Hematopoietic multipotent progenitor cell treated with erythropoietin and hydrocortisone succinate and interleukin-3 and kit ligand, for 6 days (in vitro differentiated cells): ENCODE measurements at regions not wholly inside any gene's neighbourhood (a gene's known extent, or its start where the extent isn't known, plus 50 kb on each side); places are given as distances from the start of the nearest gene placed in this dataset.

ENCODE experiments used
- DNase-seq: peaks from one replicate; pipeline ENCODE4 v3.0.0-alpha.2; 2015

DNA sequence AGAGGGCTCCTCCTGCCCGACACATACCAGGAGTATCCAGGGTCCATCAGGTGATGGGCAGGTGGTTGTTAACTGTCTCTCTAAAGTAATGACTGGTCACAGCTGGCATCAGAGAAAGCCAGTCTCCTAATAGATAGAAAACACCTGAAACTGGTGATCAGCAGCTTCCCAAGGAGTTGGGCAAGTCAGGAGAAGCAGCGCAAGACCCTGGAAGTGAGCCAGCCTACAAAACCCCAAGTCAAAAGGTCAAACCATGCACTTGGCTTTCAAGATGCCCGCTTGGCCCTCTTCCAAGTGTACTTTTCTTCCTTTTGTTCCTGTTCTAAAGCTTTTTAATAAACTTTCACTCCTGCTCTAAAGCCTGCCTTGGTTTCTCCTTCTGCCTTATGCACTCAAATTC lies 815.2 kb downstream of the DCDC2C start:
- no peak for DNase-seq

DNA sequence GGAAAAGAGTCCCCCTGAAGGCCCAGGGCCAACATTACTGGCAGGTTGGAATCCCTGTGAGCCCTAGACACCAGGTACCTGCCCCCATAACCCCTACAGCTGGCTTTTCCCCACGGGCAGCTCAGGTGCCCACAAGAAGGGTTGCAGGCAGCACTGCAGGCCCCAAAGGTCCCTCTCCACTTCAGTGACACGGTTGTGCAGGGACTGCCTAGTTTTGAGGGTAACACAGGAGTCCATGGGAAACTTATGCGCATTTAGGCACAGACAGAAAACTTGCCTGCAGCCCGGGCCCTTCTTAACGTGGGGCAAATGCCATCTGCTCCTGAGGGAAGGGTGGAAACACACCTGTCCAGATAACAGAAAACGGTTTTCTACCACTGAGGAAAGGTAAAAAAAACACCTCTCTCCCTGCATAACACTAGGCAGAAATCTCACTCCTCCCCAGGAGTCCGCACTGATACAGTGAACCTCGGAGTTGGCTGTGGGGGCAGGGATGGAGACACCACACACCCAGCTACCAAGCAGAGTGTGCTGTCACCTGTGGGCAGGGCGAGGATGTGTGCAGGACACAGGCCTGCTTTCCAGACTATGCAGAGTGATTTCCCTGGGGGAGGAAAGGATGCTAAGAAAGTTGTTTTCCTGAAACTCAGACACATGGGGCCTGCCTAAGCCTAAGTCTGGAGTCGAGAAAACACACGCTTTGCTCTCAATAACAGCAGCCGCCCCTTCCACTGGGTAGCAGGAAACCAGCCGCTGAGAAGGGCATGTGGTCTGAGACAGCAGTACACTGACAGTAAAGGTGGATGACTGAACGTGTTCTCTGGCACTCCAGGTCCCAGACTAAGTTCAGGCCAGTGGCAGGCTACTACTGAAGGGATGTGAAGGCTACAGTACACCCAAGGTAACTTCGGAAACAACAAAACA lies 819.4 kb downstream of the DCDC2C start:
- DNase-seq: no peak

DNA sequence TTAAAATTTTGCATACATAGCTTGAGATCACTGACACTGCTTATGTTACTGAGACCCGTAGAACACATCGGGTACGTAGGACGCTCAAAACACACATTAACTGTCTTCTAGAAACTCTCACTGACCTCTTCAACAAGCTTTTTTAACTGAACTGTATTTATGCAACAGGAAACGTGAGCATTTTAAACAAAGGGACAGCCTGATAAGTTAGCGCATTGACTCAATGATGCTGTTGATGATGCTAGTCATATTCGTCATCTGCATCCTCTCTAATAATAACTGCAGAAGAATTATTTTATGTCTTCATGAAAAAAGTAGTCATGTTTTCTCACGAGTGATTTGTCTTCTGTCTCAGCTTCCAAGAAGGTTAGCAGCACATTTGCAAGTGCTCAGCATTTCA lies 824.0 kb downstream of the DCDC2C start:
- DNase-seq: no peak

GRCh38 chr2:4528246-4528645 lies 824.9 kb downstream of the DCDC2C start:
- no peak for DNase-seq

DNA sequence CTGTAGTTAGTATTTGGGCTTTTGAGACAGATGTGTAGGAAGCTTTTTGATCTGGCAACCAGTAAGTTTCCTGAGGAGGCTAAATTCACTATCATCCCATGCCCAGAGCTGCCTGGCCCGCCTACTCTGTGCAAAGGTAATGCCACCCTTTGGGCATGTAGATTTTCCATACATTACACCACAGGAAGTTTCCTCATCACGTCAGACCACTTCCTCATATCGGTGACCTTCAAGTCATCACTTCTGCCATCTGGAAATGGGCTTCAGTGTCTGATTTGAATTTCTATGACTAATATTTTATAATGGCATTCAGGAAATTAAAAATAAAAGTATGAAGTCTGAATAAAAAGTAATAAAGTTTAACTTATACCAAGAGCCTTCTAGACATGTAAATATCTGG lies 825.4 kb downstream of the DCDC2C start:
- no peak for DNase-seq

GRCh38 chr2:4529738-4530137 lies 826.4 kb downstream of the DCDC2C start:
- DNase-seq: no peak

GRCh38 chr2:4530231-4530630 lies 826.9 kb downstream of the DCDC2C start:
- DNase-seq: no peak

DNA sequence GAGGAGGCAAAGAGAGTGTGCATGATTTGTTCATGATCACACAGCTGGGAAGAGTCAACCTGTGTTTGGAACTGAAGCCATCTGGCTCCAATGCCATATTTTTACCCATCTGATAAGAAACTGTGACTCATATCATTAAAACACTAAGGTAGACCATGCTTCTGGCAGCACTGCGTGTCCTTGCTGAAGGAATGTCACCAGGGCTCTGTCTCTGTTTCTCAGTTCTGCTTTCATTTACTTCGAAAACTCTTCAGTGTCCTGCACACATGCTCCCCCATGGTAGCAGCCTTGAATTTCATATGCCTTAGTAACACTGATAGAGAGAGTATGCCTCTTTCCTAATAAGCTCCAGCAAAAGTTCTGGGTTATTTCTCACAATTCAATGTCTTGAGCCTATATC lies 830.4 kb downstream of the DCDC2C start:
- no peak for DNase-seq

- DNase-seq: no peak
These were observed 835.7 kb downstream of the DCDC2C start for GRCh38 chr2:4539121-4539520.

GRCh38 chr2:4549666-4550210 lies 846.4 kb downstream of the DCDC2C start:
- no peak for DNase-seq

- no peak for DNase-seq
These were observed 848.5 kb downstream of the DCDC2C start for GRCh38 chr2:4551691-4552474.

DNA sequence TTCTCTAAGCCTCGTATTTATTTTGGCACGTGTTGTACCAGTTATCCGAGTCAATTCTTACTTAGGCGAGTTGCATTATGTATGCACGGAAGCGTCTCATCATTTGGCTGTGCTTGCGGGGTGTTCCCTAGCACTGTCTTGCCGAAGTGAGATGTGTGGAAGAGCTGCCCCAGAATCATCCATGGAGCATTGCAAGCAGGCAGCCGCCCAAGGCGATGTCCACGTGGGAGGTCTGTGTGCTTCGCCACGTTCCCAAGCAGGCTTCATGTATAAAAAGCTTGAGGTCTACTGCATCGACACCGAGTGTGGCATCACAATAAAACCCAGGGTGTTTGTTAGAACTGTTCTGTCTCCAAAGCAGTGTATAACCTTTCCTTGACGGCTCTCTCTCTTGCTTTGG lies 849.9 kb downstream of the DCDC2C start:
- no peak for DNase-seq

DNA sequence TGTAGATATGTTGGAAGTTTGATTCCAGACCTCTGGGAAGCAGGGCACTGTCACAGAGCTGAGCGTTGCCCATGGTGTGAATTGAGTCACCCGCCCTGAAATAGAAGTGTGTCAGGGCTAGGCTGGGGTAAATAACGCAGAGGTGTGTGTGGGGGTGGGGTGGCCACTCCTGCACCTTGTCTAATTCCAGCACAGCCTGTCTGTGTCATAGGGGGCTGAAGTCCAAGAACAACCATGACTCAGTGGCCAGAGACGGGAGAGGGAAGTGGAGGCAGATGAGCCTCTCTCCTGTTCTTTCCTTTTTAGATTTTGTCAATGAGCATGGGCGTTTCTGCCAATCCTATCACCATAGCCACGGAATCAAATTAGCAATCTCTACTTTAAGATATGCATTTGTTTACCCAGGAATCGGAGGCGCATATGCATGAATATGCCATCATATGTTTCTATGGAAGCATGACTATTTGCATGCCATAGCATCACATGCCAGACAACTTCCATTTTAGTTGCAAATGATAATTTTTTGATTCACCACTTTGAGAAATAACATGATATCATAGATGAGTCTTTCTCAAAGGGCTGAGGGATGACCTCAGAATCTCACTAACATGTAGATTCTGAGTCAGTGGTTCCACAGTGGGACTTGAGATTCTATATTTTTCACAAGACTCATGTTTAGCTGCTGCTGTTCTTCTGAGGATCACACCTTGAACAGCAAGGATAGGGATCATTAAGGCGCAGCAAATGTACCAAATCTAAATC lies 852.9 kb downstream of the DCDC2C start:
- DNase-seq: no peak

DNA sequence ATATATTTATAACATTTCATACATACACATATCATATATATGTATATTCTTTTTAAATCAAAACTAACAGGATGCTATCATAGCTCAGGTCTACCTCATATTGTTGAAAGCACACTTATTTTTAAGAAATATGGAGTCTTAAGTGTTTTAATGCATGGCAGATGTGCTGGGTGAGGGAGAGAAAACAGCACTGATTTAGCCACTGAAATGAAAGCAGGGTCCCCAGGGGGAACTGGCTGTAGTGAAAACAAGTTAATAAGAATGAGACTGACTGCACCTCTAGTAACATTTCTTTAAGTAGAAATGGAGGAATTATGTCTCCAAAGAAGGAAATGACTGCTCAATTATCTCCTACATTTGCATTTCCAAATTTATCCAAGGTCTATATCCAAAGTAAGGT lies 857.8 kb downstream of the DCDC2C start:
- no peak for DNase-seq

DNA sequence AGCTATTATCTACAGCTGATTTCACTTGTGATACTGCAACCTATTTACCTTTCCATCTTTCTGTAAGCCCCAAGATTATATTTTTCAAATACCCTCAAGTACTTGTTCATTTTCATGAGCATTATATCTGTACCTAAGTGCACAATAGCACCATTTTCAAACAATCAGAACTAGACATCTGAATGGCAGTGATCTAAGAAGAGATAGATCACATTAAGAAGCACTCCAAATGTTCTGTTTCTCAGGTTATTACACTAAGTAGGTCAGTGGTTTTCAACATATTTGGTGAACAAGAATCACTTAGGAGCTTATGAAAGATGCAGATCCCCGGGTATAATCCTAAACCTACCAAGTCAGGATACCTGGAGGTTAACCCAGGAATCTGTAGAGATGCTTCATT lies 872.7 kb downstream of the DCDC2C start:
- no peak for DNase-seq

- DNase-seq: no peak
These were observed 876.6 kb downstream of the DCDC2C start for GRCh38 chr2:4579977-4580376.

- DNase-seq: no peak
These were observed 881.8 kb downstream of the DCDC2C start for GRCh38 chr2:4585057-4585635.

GRCh38 chr2:4588606-4589005 lies 885.2 kb downstream of the DCDC2C start:
- no peak for DNase-seq

DNA sequence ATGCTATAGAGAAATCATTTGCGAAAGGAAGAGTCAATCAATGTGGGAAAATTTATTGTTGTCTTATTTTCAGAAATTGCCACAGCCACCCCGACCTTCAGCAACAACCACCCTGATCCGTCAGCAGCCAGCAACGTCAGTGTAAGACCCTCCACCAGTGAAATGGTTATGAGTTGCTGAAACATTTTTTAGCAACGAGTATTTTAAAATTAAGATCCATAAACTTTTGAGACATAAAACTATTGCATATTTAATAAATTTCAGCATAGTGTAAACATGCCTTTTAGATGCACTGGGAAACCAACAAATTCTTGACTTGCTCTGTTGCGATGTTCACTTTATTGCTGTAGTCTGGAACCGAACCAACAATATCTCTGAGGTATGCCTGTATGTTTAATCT lies 887.9 kb downstream of the DCDC2C start:
- DNase-seq: no peak

DNA sequence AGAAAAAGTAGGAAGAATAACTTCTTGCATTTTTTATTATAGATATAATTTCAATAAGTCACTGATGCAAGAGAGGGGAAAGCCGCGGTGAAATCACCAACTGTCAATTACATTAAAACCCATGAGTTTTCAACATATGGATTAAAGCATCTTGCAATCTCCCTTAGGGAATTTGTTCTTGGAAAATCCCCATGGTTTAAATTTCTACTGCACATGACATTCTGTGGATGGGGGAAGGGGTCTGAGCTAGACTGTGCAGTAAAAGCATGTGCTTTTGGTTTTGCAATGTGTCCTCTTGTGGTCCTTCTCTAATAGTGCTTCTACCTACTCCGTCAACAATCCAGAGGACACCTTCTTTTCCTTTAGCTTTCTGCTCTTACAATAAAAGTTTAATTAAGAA lies 894.0 kb downstream of the DCDC2C start:
- no peak for DNase-seq

GRCh38 chr2:4604767-4605166 lies 901.4 kb downstream of the DCDC2C start:
- DNase-seq: no peak

- no peak for DNase-seq
These were observed 914.8 kb downstream of the DCDC2C start for GRCh38 chr2:4618141-4618540.
